ENCODE measurements at regions not wholly inside any gene's neighbourhood (a gene's known extent, or its start where the extent isn't known, plus 50 kb on each side); places are given as distances from the start of the nearest gene placed in this dataset.

DNA sequence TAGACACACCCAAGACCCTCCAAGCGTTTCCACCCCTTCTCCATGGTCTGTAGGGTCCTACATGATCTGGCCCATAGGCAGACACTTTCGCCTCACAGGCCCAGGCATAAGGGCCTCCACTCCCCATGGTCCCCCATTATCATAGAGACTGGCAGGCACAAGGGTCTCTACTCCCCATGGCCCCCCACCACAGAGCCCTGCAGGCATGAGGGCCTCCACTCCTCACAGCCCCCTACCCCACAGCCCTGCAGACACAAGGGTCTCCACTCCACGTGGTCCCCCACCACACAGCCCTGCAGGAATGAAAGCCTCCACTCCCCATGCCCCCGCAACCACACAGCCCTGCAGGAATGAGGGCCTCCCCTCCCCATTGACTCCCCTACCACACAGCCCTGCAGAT, 159.7 kb upstream of the AGAP1 start:
- H3F3A ChIP-seq (replicated peaks; ENCODE audit: low read depth) = no peaks in the 10 kb centered on the region
- H3K9me2 ChIP-seq (ENCODE audit: insufficient read depth) = no peaks in the 10 kb centered on the region
- TF ChIP-seq, protein P1, sequence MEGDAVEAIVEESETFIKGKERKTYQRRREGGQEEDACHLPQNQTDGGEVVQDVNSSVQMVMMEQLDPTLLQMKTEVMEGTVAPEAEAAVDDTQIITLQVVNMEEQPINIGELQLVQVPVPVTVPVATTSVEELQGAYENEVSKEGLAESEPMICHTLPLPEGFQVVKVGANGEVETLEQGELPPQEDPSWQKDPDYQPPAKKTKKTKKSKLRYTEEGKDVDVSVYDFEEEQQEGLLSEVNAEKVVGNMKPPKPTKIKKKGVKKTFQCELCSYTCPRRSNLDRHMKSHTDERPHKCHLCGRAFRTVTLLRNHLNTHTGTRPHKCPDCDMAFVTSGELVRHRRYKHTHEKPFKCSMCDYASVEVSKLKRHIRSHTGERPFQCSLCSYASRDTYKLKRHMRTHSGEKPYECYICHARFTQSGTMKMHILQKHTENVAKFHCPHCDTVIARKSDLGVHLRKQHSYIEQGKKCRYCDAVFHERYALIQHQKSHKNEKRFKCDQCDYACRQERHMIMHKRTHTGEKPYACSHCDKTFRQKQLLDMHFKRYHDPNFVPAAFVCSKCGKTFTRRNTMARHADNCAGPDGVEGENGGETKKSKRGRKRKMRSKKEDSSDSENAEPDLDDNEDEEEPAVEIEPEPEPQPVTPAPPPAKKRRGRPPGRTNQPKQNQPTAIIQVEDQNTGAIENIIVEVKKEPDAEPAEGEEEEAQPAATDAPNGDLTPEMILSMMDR (conservative IDR thresholded peaks at IDR 0.05; ENCODE audit: low read depth in 2 of 2) = no peak
- TF ChIP-seq EZH2 (IDR thresholded peaks at IDR 0.05; ENCODE audit: low read depth, unreplicated experiment) = no peak
- no peak overlapping the region for H3K4me2 ChIP-seq
- Mint-ChIP-seq H3K36me3 (ENCODE audit: low read depth) (no peaks in the 10 kb centered on the region), H3K27ac (no peak overlapping the region), H3K4me1 (no peaks in the 10 kb centered on the region), H3K4me3 (no peak overlapping the region), H3K9me3 (peaks cover 5% of the 10 kb centered on the region; the same call in 1 of the 3 replicates), H3K27me3 (ENCODE audit: insufficient read depth, low read depth, poor library complexity) (peaks cover 4% of the 10 kb centered on the region)
- H3K27ac ChIP-seq (ENCODE audit: low read depth) = no peak overlapping the region
- no peaks in the 10 kb centered on the region for H3K36me3 ChIP-seq (ENCODE audit: insufficient read depth)
- no peaks in the 10 kb centered on the region for H3K79me2 ChIP-seq (replicated peaks; ENCODE audit: insufficient read depth)
- DNase-seq (ENCODE audit: low spot score) (no peak), ATAC-seq (no peak)
- H3K4me1 ChIP-seq (ENCODE audit: insufficient read depth) = no peaks in the 10 kb centered on the region
- no peak overlapping the region for H2AFZ ChIP-seq
- H4K20me1 ChIP-seq (replicated peaks; ENCODE audit: insufficient read depth) = no peaks in the 10 kb centered on the region
- H3K27me3 ChIP-seq (ENCODE audit: insufficient read depth) = no peaks in the 10 kb centered on the region
- no peak overlapping the region for H3K4me3 ChIP-seq

GRCh38 chr2:235343156-235343774, 150.6 kb upstream of the AGAP1 start:
- Histone ChIP-seq H3K4me3 (no peak overlapping the region), H3K4me1 (ENCODE audit: insufficient read depth) (no peaks in the 10 kb centered on the region), H4K20me1 (replicated peaks; ENCODE audit: insufficient read depth) (no peaks in the 10 kb centered on the region), H3K9me2 (ENCODE audit: insufficient read depth) (no peaks in the 10 kb centered on the region), H2AFZ (no peak overlapping the region), H3F3A (replicated peaks; ENCODE audit: low read depth) (no peaks in the 10 kb centered on the region), H3K27me3 (ENCODE audit: insufficient read depth) (no peaks in the 10 kb centered on the region), H3K4me2 (no peak overlapping the region), H3K79me2 (replicated peaks; ENCODE audit: insufficient read depth) (no peaks in the 10 kb centered on the region), H3K36me3 (ENCODE audit: insufficient read depth) (no peaks in the 10 kb centered on the region), H3K27ac (ENCODE audit: low read depth) (no peak overlapping the region)
- ATAC-seq (no peak), DNase-seq (ENCODE audit: low spot score) (no peak)
- Mint-ChIP-seq H3K4me3 (no peak overlapping the region), H3K4me1 (no peaks in the 10 kb centered on the region), H3K36me3 (ENCODE audit: low read depth) (0 out of 3 replicates have a peak, but pooled peaks cover 4% of the 10 kb centered on the region), H3K27ac (no peak overlapping the region), H3K9me3 (peaks cover 11% of the 10 kb centered on the region), H3K27me3 (ENCODE audit: insufficient read depth, low read depth, poor library complexity) (no peaks in the 10 kb centered on the region)
- no peak for TF ChIP-seq ZNF331 (CRISPR knock-in tag; IDR thresholded peaks at IDR 0.05; ENCODE audit: low read depth)
- no peak for TF ChIP-seq EZH2 (IDR thresholded peaks at IDR 0.05; ENCODE audit: low read depth, unreplicated experiment)
- TF ChIP-seq, protein P2, sequence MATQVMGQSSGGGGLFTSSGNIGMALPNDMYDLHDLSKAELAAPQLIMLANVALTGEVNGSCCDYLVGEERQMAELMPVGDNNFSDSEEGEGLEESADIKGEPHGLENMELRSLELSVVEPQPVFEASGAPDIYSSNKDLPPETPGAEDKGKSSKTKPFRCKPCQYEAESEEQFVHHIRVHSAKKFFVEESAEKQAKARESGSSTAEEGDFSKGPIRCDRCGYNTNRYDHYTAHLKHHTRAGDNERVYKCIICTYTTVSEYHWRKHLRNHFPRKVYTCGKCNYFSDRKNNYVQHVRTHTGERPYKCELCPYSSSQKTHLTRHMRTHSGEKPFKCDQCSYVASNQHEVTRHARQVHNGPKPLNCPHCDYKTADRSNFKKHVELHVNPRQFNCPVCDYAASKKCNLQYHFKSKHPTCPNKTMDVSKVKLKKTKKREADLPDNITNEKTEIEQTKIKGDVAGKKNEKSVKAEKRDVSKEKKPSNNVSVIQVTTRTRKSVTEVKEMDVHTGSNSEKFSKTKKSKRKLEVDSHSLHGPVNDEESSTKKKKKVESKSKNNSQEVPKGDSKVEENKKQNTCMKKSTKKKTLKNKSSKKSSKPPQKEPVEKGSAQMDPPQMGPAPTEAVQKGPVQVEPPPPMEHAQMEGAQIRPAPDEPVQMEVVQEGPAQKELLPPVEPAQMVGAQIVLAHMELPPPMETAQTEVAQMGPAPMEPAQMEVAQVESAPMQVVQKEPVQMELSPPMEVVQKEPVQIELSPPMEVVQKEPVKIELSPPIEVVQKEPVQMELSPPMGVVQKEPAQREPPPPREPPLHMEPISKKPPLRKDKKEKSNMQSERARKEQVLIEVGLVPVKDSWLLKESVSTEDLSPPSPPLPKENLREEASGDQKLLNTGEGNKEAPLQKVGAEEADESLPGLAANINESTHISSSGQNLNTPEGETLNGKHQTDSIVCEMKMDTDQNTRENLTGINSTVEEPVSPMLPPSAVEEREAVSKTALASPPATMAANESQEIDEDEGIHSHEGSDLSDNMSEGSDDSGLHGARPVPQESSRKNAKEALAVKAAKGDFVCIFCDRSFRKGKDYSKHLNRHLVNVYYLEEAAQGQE (IDR thresholded peaks at IDR 0.05; ENCODE audit: unreplicated experiment) = no peak
- no peak for TF ChIP-seq NANOG (IDR thresholded peaks at IDR 0.05; ENCODE audit: borderline replicate concordance)
- TF ChIP-seq ZNF462 (CRISPR knock-in tag; IDR thresholded peaks at IDR 0.05) = no peak
- TF ChIP-seq POLR2AphosphoS5 (IDR thresholded peaks at IDR 0.05; ENCODE audit: low read depth) = no peak
- TF ChIP-seq CREB1 (CRISPR knock-in tag; IDR thresholded peaks at IDR 0.05; ENCODE audit: low read depth) = no peak
- no peak for TF ChIP-seq ETS1 (IDR thresholded peaks at IDR 0.05)

Data from GM23338 (cell line).